ENCODE measurements at regions not wholly inside any gene's neighbourhood (a gene's known extent, or its start where the extent isn't known, plus 50 kb on each side); places are given as distances from the start of the nearest gene placed in this dataset.

- no peak for TF ChIP-seq CTCF (IDR thresholded peaks at IDR 0.05)
- TF ChIP-seq POLR2A (IDR thresholded peaks at IDR 0.05) = no peak
Measured at GRCh38 chr4:45765521-45765920, 358.3 kb downstream of the GABRG1 start.

Measured in right lobe of liver (tissue), 4 donors.